NCI-H774 (cell line): ENCODE measurements at regions not wholly inside any gene's neighbourhood (a gene's known extent, or its start where the extent isn't known, plus 50 kb on each side); places are given as distances from the start of the nearest gene placed in this dataset.
"Not testable (repeated sequence)": the region's sequence is repeated elsewhere in the genome, so short reads cannot be mapped to it uniquely, and the experiment has no call there.

Experiments used
- DNase-seq: peaks from one replicate; lab custom pipeline; 2025; lab: John Stamatoyannopoulos, UW

DNA sequence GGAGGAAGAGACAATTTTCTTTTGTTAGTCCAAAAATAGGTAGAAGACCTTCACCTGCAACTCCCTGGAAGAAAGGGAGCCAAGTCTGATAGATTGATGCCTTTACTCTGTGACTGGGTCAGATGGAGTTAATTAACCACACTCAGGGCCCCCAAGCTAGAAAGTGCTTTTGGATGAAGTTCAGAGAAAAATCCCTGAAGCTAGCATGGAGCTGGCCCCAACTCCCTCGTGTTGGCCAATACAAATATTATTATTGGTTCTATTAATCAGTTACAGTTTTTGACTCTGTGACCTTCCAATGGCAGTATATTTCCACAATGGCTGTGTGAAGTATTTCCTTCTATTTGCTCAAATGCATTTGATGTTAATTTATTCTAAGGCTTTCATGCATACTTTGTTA, 1753.5 kb downstream of the EFNA5 start:
- no peak for DNase-seq

- no peak for DNase-seq
Measured at GRCh38 chr5:105907016-105907415, 1763.7 kb downstream of the EFNA5 start.

- no peak for DNase-seq
Measured at GRCh38 chr5:105905392-105905791, 1765.3 kb downstream of the EFNA5 start.

- no peak for DNase-seq
Measured at GRCh38 chr5:105903069-105903468, 1767.7 kb downstream of the EFNA5 start.

DNA sequence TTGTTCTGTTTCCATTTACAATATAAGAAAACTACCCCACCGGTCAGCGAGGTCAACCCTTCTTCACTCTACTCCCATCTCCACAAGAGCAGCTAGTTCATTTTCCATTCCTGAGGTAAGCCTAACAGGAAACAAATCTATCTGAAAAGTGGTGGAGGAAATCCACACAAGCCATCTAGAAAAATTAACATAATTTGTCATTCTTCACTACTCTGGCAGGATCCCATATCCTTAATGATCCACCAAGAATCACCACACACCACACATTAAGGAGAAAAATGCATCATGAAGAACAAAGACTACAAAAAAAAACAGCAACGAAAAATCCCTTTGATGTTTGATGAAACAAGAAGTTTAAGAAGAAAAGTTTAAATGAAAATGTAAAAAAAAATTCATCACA, 1771.0 kb downstream of the EFNA5 start:
- no peak for DNase-seq

GRCh38 chr5:105898183-105898582, 1772.6 kb downstream of the EFNA5 start:
- DNase-seq, result no peak

DNA sequence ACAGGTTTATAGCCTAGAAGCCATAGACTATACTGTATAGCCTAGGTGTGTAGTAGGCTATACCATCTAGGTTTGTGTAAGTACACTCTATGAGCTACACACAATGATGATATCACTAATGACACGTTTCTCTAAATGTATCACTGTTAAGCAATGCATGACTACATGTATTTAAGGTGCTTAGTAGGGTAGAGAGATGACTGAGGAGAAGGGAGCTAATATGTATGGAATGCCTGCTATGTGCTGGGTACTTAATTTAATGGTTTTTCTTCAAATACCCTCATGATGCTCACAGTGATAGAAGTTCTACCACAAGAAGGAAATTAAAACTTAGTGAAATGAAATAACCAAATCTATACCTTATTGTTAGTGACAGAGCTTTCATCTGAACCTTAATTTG, 1785.5 kb downstream of the EFNA5 start:
- no peak for DNase-seq

- DNase-seq, result no peak
Measured at GRCh38 chr5:105882956-105883481, 1787.7 kb downstream of the EFNA5 start.

GRCh38 chr5:105878402-105878801, 1792.3 kb downstream of the EFNA5 start:
- DNase-seq, result no peak

GRCh38 chr5:105877592-105877991, 1793.1 kb downstream of the EFNA5 start:
- no peak for DNase-seq

GRCh38 chr5:105874316-105874715, 1796.4 kb downstream of the EFNA5 start:
- no peak for DNase-seq

DNA sequence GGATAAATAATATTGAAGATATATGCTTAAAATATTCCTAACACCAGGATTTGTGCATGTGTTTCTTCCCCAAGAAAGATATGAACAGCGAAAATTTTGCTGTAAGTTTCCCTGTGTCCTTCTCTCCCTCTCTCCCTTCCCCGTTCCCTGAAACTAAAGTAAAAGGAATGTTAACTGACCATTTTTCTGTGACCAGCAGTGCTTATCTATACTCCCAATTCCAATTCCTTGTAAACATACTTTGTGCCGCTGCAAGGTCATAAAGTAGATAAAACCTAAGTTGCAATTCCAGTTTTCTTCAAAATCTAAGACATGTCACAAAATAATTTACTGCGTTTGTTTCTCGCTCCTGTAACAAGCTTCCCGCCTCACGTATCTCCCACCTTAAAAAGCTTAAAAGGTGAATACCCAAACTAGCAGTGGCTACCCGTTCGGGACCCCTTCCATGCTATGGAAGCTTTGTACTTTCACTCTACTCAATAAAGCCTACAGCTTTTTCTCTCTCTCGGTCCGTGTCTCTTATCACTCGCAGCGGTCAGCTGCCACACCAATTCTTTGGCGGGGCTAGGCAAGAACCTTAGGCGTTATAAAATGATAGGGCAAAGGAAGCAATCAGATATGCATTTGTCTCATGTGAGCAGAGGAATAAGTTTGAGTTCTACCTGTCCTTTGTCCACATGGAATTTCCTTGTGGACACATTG, 1798.0 kb downstream of the EFNA5 start:
- DNase-seq, result no peak

GRCh38 chr5:105868038-105868780, 1802.5 kb downstream of the EFNA5 start:
- no peak for DNase-seq

DNA sequence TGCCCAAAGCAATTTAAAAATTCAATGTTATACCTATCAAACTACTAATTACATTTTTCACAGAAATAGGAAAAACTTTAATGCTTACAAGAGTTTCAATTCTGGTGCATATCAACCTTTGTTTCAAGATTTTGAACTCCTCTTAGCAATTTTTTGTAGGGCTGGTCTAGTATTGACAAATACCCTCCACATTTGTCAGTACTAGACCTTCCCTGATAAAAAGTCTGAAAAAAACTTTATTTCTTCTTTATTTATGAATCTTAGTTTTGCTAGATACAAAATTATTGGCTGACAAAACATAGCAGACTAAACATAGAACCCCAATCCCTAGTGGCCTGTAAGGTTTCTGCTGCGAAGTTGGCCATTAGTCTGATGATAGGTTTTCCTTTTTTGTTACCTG, 1804.9 kb downstream of the EFNA5 start:
- no peak for DNase-seq

- DNase-seq, result not testable (repeated sequence)
Measured at GRCh38 chr5:105859350-105859749, 1811.4 kb downstream of the EFNA5 start.

- DNase-seq, result no peak
Measured at GRCh38 chr5:105849701-105850100, 1821.0 kb downstream of the EFNA5 start.

- no peak for DNase-seq
Measured at GRCh38 chr5:105840800-105841199, 1829.9 kb downstream of the EFNA5 start.

DNA sequence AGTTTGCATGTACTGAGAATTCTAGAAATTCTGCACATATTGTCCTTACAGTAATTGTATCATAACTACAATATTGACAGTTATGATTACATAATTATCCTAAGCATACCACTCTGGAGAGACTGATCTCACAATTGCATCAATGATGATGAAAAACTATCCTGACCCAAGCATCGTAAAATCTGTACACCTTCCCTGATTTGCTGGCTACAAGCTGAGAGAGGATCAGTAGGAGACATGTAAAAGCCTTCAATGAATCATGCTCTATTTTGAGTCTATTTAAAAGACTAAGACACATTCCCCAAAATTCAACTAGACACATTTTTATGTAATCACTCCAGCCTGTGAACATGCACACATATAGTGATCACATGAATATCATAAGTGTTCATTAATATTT, 1833.8 kb downstream of the EFNA5 start:
- DNase-seq, result no peak

- no peak for DNase-seq
Measured at GRCh38 chr5:105836268-105836667, 1834.5 kb downstream of the EFNA5 start.

GRCh38 chr5:105828821-105829220, 1841.9 kb downstream of the EFNA5 start:
- no peak for DNase-seq

- no peak for DNase-seq
Measured at GRCh38 chr5:105821800-105822199, 1848.9 kb downstream of the EFNA5 start.

DNA sequence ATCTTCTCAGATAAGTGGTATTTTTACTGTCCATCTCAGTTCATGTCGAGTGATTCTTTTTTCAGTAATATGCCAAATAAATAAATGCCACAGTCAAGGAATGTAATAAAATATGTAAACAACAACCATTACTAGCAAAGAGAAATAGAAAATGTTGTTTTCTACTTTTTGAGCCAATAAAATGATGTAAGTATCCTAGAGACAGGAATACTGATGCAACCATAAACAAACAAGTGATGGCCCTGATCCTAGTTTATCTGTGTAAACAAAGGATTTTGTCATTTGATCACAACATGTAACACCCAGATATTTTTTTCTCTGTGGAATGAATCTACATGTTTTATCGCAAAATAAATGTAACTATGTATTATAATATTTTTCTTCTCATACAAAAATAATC, 1852.8 kb downstream of the EFNA5 start:
- DNase-seq, result no peak

DNA sequence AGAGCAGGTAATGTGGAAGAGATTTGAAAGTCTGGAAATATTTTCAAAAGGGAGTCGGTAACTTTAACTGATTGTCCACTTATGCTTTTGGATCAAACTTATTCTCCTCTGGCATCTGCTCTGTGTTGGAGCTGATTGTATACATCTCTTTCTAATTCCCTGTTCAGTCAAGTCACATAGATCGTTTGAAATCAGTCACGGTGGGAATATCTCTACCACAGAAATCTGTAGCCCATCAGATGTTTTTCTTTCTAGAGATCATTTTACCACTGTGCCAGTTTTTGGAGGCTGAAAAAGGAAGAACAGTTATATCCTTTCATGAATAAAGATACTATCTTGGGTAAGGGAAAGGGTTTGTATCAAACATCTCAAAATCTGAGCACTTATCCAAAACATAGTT, 1853.3 kb downstream of the EFNA5 start:
- DNase-seq, result no peak
